ENCODE measurements at regions not wholly inside any gene's neighbourhood (a gene's known extent, or its start where the extent isn't known, plus 50 kb on each side); places are given as distances from the start of the nearest gene placed in this dataset.

DNA sequence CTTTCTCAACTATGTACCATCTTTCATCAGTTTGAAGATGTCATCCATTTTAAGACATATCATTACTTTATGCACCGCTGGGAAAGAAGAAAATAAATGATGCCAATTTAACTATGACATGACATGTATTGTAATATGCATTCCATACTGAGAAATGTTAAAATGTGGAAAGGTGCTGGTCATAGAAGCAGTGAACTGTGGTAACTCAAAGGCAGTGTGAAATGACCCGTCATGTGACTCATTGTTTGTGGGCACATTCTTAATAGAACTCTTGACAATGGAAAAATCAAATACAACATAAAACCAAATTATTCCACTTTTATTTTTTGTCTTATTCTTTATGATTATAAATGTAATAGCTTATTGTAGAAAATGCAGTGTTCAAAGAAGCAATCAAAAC, 455.0 kb upstream of the ST6GAL2 start (continued):
- TF ChIP-seq FOXP4 (CRISPR knock-in tag; IDR thresholded peaks at IDR 0.05) (no peak), ZNF232 (CRISPR knock-in tag; IDR thresholded peaks at IDR 0.05) (no peak), PRRX2 (CRISPR knock-in tag; IDR thresholded peaks at IDR 0.05) (no peak)

DNA sequence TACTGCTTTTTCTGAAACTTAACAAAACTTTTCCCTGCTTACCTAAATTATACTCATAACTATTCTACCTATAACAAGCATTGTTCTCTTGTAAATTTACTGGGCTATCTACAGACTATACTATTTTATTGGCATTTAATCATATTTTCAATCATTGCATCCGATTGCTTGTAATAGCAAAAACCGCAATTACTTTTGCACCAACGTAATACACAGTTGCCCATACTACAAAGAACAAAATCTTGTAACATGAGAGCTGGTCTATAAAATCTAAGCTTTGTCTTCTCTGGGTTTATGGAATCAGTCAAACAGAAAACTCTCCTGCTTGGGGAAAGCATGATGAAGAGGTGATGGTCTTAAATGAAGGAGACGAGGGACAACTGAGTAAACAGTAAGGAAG, 463.4 kb upstream of the ST6GAL2 start:
- DNase-seq (ENCODE audit: low spot score) = no peak
- Mint-ChIP-seq H3K27me3 (ENCODE audit: low read depth) (no peaks in the 10 kb centered on the region), H3K9me3 (peaks cover 31% of the 10 kb centered on the region), H3K36me3 (no peaks in the 10 kb centered on the region), H3K4me1 (no peaks in the 10 kb centered on the region), H3K27ac (no peak overlapping the region), H3K4me3 (no peak overlapping the region)
- POLR2A ChIA-PET = no interaction called here
- TF ChIP-seq STAT6 (CRISPR knock-in tag; conservative IDR thresholded peaks at IDR 0.05; ENCODE audit: low read depth) (no peak), ZNF121 (CRISPR knock-in tag; IDR thresholded peaks at IDR 0.05) (no peak), GABPB1 (CRISPR knock-in tag; IDR thresholded peaks at IDR 0.05) (no peak), GTF2I (CRISPR knock-in tag; conservative IDR thresholded peaks at IDR 0.05) (no peak), TCF7 (CRISPR knock-in tag; IDR thresholded peaks at IDR 0.05; ENCODE audit: low read depth) (no peak), AR (CRISPR knock-in tag; IDR thresholded peaks at IDR 0.05) (no peak), ETV6 (CRISPR knock-in tag; IDR thresholded peaks at IDR 0.05) (no peak), OVOL2 (CRISPR knock-in tag; IDR thresholded peaks at IDR 0.05; ENCODE audit: borderline replicate concordance) (no peak), KAT7 (CRISPR knock-in tag; IDR thresholded peaks at IDR 0.05; ENCODE audit: borderline replicate concordance) (no peak), FOXJ3 (CRISPR knock-in tag; IDR thresholded peaks at IDR 0.05; ENCODE audit: borderline replicate concordance) (no peak), SMAD3 (CRISPR knock-in tag; IDR thresholded peaks at IDR 0.05; ENCODE audit: borderline replicate concordance) (no peak), RELA (CRISPR knock-in tag; IDR thresholded peaks at IDR 0.05; ENCODE audit: borderline replicate concordance) (no peak), CREM (CRISPR knock-in tag; IDR thresholded peaks at IDR 0.05) (no peak), ZNF671 (CRISPR knock-in tag; IDR thresholded peaks at IDR 0.05) (no peak), CDX4 (CRISPR knock-in tag; IDR thresholded peaks at IDR 0.05; ENCODE audit: borderline replicate concordance) (no peak)
- TF ChIP-seq, protein P1, sequence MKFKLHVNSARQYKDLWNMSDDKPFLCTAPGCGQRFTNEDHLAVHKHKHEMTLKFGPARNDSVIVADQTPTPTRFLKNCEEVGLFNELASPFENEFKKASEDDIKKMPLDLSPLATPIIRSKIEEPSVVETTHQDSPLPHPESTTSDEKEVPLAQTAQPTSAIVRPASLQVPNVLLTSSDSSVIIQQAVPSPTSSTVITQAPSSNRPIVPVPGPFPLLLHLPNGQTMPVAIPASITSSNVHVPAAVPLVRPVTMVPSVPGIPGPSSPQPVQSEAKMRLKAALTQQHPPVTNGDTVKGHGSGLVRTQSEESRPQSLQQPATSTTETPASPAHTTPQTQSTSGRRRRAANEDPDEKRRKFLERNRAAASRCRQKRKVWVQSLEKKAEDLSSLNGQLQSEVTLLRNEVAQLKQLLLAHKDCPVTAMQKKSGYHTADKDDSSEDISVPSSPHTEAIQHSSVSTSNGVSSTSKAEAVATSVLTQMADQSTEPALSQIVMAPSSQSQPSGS (CRISPR knock-in tag; IDR thresholded peaks at IDR 0.05; ENCODE audit: borderline replicate concordance, low read depth) = no peak
- TF ChIP-seq, protein P2, sequence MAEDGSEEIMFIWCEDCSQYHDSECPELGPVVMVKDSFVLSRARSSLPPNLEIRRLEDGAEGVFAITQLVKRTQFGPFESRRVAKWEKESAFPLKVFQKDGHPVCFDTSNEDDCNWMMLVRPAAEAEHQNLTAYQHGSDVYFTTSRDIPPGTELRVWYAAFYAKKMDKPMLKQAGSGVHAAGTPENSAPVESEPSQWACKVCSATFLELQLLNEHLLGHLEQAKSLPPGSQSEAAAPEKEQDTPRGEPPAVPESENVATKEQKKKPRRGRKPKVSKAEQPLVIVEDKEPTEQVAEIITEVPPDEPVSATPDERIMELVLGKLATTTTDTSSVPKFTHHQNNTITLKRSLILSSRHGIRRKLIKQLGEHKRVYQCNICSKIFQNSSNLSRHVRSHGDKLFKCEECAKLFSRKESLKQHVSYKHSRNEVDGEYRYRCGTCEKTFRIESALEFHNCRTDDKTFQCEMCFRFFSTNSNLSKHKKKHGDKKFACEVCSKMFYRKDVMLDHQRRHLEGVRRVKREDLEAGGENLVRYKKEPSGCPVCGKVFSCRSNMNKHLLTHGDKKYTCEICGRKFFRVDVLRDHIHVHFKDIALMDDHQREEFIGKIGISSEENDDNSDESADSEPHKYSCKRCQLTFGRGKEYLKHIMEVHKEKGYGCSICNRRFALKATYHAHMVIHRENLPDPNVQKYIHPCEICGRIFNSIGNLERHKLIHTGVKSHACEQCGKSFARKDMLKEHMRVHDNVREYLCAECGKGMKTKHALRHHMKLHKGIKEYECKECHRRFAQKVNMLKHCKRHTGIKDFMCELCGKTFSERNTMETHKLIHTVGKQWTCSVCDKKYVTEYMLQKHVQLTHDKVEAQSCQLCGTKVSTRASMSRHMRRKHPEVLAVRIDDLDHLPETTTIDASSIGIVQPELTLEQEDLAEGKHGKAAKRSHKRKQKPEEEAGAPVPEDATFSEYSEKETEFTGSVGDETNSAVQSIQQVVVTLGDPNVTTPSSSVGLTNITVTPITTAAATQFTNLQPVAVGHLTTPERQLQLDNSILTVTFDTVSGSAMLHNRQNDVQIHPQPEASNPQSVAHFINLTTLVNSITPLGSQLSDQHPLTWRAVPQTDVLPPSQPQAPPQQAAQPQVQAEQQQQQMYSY (CRISPR knock-in tag; IDR thresholded peaks at IDR 0.05) = no peak
- TF ChIP-seq, protein P3, sequence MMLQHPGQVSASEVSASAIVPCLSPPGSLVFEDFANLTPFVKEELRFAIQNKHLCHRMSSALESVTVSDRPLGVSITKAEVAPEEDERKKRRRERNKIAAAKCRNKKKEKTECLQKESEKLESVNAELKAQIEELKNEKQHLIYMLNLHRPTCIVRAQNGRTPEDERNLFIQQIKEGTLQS (CRISPR knock-in tag; conservative IDR thresholded peaks at IDR 0.05) = no peak
- ATAC-seq = no peak
- CTCF ChIA-PET = no interaction called here
